Stimulated activated CD8-positive, alpha-beta memory T cell treated with anti-CD3 and anti-CD28 coated beads, Interleukin-4, amount 100 ng/mL, for 1 hour (primary cell): ENCODE measurements at regions not wholly inside any gene's neighbourhood (a gene's known extent, or its start where the extent isn't known, plus 50 kb on each side); places are given as distances from the start of the nearest gene placed in this dataset.

Experiments
- DNase-seq, 2 donors: peaks; one replicate each; pipeline ENCODE4 v3.0.0-alpha.2; 2020; ENCODE audit warnings: low read depth in 2 of 2, low spot score in 1 of 2

DNA sequence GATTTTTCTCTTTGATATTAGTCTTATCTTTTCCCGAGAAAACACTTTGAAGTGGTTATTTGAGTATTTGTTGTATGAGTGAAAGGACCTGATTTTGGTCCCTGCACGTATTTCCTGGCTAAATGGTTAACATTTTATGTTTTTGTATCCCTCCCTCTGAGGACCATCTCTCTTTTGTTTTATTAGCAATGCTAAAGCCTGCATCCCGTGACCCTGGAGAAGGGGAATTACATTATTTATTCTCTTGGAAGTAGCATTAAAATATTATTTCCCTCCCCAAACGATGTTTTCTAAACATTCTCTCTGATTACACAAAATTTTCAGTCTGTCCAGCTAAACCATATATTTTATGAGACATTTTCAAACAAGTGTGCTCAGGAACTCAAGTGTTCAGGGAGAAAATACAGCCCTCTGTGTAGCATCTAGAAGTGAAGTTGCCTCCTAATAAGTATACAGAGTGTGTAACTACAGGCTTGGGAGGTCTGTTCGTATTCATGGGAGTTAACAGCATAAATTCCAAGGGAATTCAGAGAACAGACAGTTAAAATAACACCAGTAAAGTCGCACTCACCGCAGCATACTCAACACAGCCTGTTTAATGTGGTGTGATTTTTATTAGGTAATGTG lies 163.8 kb upstream of the NPVF start:
- no peak for DNase-seq

DNA sequence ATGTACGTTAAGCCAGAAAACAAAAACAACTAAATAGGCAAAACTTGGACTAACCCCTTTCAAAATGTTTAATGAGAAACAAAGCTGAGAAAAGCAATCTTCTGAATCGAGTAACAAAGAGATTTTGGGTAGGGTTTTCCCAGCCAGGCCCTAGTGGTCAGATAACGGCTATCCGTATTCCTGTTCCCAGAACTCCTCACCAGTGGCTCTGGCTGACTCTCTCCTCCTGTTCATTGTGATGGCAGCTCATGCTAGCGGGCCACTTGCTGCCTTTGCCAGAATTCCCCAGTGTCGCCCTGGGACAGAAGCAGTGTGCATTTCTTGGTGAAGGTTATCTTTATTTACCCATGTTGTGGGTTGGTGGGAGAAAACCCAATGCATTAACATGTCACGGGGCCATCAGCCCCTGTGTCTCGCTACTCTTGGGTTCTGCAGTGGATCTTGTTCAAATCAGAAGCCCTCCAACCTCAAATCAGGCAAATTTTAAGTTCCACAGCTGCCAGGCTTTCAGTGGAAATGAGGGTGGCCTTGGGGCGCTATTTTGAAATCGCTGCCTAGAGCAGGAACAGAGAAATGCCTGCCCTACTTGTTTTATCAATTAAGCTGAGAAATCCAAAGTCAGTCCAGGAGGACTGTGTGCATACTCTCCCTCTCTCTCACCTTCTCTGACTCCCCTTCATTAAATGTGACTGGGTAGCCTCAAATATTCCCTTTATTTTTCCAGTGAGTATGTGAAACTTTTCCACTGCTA lies 164.5 kb upstream of the NPVF start:
- no peak for DNase-seq

DNA sequence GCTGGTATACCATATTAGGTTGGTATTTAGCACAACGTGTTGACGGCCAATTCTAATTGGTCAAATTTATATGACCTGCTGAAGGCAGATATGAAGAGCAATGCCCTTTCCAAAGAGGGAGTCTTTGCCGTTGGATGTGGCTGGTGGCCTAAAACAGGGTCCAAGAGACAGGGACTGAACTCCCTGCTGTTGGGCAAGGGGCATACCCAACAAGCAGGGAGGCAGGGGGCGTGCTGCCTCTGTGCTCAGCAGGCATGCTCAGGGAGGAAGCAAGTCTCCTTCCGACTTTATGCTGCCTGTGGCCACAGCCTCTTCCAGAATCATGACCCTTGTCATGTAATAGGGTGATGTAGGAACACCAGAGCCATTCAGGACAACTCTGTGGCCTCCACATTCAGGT lies 167.7 kb upstream of the NPVF start:
- DNase-seq = no peak

DNA sequence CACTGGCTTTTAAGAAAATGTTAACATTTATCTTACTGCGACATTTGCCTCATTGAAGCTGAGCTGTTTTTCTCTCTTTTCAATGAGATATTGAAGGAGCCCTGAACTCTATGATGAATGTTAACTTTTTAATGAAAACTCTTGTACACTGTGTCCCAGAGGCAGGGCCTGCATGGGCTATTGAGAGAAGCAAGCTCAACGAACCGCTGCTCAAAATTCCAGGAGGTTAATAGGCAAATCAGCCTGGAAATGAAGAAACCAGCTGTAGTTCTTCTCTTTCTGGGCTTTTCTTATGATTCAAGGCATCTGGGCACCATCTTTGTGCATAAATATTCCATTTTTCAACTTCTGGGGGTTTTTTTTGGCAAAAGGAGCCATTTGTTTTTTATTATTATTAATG lies 168.4 kb upstream of the NPVF start:
- no peak for DNase-seq

DNA sequence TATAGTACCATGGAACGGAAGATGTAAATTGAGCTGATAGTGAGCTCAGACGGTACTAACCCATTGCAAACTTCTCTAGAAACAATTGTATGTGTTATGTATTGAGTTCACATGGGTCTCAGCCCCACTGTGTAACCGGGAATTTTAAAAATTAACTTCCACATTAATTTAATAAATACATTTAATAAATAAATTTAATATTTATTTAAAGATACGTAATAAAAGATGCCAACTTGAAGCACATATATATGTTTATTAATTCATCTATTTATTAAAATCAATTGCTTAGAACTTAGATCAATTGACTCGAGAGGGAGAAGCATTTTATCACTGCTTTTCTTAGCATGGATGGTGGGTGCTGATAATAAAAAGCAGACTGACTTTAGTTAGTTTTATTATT lies 170.1 kb upstream of the NPVF start:
- DNase-seq = no peak

DNA sequence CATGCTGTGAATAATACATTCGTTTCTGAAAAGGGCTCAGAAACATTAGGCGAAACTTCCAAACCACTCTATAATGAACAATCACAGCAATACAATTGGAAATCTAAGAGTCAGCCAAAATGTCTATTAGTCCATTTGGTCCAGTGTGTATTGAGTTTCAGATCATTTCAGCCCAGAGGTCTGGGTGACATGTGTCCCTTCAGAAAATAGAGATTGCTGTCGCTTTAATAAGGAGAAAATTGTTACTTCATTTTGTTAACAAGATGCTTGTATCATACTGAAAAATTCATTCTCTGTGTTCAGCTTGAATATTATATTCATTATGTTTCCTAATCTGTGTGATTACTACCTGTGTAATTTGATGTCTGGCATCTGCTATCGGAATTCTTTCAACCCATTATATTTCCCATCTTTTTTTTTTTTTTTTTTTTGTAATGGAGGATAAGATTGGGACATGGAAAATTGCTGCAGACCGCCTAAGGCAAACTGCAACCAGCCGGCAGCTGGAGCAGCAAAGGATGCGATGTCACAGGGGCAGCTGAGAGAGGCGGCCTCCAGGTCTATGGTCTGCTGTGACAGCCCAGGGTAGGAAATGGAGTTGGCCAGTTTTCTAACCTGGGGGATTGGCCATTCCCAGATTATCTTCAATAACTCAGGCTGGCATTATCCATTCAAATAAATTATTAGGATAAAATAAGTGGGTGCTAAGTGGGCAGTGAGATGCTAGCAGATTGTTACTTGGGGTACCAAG lies 170.9 kb upstream of the NPVF start:
- DNase-seq = no peak

DNA sequence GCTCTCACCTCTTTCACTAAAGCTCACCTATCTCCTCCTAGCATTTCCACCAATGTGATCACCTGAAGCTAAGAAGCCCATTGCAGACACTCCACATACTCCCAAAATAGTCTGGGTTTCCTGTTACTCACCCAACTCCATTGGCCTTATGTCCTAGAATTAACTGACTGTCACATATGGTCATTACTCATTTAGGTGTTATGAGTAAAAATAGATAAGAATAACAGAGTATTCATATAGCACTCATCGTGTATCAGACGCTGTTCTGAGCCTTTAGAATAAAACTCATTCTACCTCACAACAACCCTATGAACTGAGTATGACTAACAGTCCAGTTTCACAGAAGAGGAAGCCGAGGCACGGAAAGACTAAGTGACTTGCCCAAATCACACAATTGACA lies 174.2 kb upstream of the NPVF start:
- DNase-seq = no peak

DNA sequence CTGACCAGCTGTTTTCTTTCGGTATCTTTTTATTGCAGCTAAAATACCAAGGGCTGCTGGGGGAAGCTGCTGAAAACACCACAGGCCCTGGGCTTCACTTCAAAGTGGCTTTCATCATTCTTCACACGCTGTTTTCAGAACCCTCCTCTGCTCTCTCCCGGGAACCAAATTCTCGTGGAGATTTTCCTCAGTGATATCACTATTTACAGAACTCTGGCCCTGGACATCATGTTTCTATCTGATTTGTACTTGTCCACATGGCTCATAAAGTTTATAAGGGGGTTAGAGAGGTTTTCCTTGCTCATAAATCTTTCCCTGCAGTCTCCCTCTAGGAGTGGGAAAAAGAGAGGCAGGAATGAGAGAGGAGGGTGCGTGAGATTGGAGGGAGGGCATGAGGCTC lies 177.4 kb upstream of the NPVF start:
- no peak for DNase-seq

DNA sequence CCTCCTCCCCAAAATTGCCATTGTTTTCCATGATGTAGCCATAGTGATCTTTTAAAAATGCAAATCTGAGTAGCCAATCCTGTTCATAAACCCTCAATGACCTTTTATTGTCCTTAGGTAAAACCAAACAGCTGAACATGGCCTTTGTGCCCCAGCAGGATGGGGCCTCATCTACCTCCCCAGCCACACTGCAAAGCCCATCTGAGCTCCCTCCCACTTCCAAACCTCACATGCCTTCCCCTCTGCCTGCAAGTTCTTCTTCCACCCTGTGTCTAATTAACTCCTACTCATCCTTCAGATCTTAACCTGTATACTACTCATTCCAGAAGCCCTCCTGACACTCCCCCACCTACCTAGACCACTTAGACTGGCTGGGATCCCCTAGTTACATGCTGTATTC lies 178.8 kb upstream of the NPVF start:
- DNase-seq = no peak

DNA sequence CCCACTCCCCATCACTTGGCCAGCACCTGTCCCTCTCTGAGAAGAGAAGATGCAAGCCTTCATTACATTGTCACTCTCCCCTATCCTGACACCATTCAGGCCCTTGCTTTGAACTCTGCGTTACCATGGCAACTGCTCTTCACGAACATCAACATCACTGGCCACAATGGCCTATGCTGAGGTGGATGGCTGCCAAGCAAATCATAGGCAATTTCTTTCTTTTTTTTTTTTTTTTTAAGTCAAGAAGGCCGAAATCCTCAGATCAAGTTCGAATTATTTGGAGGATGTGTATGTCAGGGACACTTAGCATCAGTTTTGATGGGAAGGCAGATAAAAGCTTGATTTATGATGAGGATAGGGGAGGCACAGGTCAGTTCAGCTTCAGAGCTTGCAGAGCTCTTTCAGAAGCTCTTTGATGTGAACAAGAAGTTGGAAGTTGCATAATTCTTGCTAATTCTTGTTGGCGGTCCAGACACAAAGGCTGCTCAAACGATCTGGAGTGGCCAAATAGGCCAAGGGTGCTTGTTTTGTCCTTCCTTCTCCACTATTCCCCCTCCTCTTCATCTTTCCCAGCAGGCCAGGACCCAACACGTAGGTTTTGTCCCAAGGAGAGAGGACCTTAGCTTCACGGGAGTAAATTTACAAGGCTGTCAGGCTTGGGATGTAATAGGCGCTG lies 179.9 kb upstream of the NPVF start:
- no peak for DNase-seq

DNA sequence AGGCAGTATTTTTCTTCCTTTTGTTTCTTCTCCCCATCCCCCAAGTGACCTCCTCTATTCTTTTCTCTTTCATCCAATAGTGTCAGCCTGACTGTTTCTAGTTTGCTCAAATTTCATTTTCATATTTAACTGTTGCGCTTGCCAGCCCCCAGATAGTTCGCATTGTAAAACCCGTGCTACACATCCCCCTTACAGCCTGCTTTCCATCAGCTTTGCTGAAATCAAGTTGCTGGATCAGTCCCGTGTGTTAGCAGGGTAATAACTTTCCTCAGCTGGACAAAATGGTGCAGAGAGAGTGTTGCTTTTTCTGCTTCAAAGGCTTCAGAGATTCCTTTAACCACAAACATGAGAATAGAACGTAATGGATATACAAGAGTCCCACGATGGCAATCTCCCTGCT lies 180.6 kb upstream of the NPVF start:
- no peak for DNase-seq

DNA sequence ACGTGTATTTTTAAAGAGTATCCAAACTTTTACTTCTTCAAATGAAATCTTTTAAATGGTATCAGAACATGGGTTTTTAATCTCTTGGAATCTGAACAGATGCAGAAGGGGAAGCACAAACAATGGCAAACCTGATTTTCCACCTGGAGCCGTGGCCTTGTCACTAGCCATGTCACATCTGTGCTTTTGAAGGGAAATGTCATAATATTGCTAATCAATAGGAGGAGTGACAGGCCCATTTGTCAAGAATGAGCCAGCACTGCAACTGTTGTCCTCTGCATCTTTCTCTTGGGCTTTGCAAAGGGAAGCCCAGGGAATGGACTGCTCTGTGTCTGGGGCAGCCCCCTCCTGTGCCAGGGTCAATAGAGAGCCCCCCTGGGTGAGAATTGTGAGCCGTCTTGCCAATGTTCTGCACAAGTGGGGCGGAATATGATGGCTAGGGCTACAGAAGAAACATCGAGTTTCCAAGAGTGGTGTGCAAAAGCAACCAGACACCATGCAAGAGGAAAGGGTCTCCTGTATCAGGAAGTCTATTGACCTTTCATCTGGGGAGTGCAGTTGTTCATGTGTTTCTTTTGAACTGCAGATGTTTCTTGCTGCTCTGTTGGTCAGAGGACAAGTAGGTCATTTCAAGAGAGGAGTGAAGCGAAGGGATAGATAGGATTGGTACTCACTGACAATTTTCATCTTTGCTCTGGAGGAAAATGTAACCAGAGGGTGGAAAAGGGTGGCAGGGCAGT lies 181.8 kb upstream of the NPVF start:
- DNase-seq = no peak

DNA sequence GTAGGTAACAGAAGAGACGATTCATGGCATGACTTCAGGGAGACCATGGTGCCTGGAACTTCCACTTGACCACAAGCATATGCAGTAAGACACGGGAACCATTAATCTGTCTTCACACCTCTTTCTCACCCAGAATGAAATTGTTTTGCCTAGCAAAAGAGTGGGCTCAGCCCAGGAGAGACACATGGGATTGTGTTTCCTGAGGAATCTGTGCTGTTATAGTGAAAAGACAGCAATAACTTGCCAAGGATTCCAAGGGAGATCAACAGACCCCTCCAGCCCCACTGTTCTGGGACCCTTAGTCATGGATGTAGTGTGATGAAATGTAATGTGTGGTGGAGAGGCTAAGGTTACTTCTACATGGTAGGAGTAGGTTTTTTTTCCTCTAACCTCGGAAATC lies 192.5 kb upstream of the NPVF start:
- DNase-seq = no peak

DNA sequence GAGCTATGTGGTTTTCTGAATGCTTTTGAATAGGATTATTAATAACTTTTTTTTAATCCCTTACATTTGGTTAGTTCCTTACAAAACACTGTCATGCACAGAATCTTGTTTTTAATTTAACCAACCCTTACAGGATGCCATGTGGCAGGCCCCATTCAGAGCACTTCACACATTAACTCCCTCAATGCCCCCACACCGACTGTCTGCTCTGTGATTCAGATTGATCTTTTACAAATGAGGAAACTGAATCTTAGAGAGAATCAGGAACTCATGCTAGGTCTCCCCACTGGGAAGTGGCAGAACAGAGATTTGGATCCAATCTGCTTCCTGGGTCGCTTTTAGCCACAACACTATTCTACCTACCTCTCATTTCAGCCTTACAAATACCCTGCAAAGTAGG lies 195.8 kb upstream of the NPVF start:
- no peak for DNase-seq

DNA sequence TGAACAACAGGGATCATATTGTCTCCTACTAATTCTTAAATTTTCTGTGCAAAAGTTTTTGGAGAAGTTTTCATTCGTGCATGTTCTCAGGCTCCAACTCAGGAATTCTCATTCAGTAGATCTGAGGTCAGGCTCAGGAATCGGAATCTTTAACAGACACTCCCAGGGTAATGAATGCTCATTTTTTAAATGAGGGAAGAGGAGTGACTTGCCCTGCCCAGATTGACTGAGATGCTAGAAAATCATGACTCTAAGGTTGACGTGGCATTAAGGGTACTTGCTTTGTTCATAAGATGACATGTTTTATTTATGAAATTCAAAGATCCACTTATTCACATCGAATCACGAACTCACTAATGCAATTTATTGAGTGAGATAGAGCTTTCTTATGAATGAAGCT lies 196.6 kb upstream of the NPVF start:
- no peak for DNase-seq

DNA sequence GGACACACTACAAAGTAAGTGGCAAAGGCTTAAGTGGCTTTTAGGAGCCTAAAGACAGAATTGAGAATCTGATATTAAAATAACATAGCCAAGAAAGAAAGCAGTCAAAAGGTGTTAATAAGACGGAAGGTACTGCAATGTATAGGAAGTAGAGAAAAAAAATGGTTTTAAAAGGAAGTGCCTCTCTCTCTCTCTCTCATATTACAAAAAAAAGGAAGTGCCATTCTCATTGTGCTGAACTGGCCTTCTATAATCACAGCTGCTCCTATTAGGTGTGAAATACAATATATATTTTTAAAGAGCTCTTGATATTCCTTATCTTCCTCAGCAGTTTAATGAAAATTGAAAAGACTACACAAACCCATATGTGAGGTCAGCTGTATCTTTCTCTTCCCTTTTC lies 199.4 kb upstream of the NPVF start:
- DNase-seq = no peak

DNA sequence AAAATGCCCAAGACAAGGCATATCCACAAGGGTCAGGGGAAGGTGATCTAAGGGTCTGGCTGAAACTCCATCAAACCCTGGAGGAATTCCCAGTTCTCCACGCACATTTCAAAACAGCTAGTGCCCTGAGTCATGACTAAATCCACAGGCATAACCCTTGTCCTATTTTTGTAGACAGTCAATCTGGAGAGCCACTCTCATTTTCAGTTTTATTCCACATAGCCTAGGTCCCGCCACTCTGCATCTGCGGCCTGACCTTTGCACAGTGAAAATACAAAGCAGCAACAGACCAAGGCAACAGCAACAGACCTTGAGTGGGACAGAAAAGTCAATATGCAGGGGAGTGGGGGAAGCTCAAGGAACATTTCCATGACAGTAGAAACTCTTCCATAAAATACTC lies 201.4 kb upstream of the NPVF start:
- DNase-seq = no peak

DNA sequence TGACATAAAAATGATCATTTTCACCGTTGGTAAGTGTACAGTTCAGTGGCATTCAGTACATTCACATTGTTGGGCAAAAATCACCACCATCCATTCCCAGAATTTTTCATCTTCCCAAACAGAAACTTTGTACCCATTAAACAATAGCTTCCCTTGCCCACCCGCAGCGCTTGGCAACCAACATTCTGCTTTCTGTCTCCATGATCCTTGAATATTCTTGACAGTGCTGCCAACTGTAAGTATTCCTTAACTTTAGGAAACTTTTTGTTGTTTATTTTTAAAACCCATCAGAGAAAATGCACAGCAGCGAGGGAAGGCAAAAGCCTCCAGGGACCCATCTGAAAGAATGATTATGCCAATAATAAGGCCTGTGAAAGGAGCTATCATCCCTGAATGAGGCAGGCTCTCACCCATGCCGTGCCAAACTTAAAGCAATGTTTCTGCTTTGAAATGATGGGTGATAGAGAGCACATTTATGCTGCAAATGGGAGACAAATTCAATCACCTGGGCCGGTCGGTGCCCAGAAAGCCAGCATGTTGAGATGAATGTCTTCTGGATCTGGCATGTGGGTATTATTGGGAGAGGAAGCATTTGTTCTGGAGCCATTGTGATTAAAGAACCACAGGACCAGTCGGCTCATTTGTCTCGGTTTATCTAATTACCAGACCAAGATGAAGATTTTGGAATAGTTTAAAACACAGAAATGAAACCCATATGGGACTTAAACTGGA lies 202.1 kb upstream of the NPVF start:
- DNase-seq = no peak

DNA sequence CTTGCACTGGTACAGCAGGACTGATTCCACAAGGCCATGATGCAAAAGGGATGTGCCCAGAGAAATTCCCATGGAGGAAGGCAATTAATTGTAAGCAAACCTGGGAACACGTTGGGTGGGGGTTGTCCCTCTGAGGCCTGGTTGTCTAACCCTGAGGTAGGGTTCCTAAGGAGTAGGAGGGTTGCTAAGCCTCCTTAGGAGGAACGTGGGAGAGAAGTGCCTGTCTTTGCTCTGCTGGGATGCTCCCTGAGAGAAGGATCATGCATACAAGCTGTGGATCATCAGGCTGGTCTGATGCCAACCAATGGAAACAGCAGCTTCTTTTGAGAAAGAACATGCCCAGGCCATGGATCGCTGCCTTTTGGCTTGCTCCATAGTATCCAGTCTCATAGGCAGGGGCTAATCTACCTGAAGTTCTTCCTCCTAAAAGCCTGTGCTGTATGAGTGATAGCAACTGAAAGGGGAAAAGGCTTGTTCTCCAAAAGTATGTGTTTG lies 203.7 kb upstream of the NPVF start:
- no peak for DNase-seq

DNA sequence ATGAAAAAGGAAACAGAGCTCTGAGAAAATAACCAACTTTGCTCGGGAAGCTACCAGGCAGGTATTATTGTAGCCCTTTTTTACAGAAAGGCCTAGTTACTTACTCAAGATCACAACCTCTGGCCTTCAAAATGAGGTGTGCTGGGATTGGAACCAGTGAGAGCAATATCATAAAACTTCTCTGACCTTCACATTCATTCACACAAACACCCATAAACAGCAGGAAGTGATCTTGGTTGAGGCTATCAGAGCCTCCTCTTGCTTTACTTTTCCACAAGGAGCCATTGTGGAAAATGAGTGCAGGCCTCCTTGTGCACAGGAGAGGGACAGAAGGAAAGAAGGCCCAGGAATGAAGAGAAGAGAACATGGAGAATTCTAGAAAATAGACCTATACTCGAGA lies 204.5 kb upstream of the NPVF start:
- DNase-seq = no peak
